GM18867 (cell line): ENCODE measurements at regions not wholly inside any gene's neighbourhood (a gene's known extent, or its start where the extent isn't known, plus 50 kb on each side); places are given as distances from the start of the nearest gene placed in this dataset.
"Not testable (repeated sequence)": the region's sequence is repeated elsewhere in the genome, so short reads cannot be mapped to it uniquely, and the experiment has no call there.

Source experiments
- ATAC-seq: cut with Tn5 transposase; IDR thresholded peaks from one replicate; pipeline ENCODE4 v1.9.1; 2021; ENCODE audit warnings: mild to moderate bottlenecking, moderate library complexity; ENCODE audit not compliant: unreplicated experiment

- peak; percentile 45 for ATAC-seq
Measured at GRCh38 chr3:90056281-90057032, 949.0 kb downstream of the EPHA3 start.

- ATAC-seq: no peak
Measured at GRCh38 chr3:90062016-90062415, 954.6 kb downstream of the EPHA3 start.

GRCh38 chr3:90062631-90063200, 955.3 kb downstream of the EPHA3 start:
- ATAC-seq: no peak

- ATAC-seq: no peak
Measured at GRCh38 chr3:90068783-90069182, 961.4 kb downstream of the EPHA3 start.

- ATAC-seq: no peak
Measured at GRCh38 chr3:90069748-90070147, 962.3 kb downstream of the EPHA3 start.

GRCh38 chr3:90076136-90076535, 968.7 kb downstream of the EPHA3 start:
- ATAC-seq: no peak

- ATAC-seq: no peak
Measured at GRCh38 chr3:90080988-90081387, 973.6 kb downstream of the EPHA3 start.

GRCh38 chr3:90086297-90086696, 978.9 kb downstream of the EPHA3 start:
- not testable (repeated sequence) for ATAC-seq

- no peak for ATAC-seq
Measured at GRCh38 chr3:90087703-90088102, 980.3 kb downstream of the EPHA3 start.

GRCh38 chr3:90091549-90091948, 984.1 kb downstream of the EPHA3 start:
- peak; percentile 90 for ATAC-seq

GRCh38 chr3:90092994-90093393, 985.6 kb downstream of the EPHA3 start:
- peak; percentile 70 for ATAC-seq

GRCh38 chr3:90095811-90096210, 988.4 kb downstream of the EPHA3 start:
- no peak for ATAC-seq

GRCh38 chr3:90099493-90099892, 992.1 kb downstream of the EPHA3 start:
- no peak for ATAC-seq

GRCh38 chr3:90102146-90102545, 994.7 kb downstream of the EPHA3 start:
- ATAC-seq: no peak

- ATAC-seq: no peak
Measured at GRCh38 chr3:90121326-90121725, 1013.9 kb downstream of the EPHA3 start.

- no peak for ATAC-seq
Measured at GRCh38 chr3:90128391-90128790, 1021.0 kb downstream of the EPHA3 start.

- ATAC-seq: no peak
Measured at GRCh38 chr3:90129730-90130129, 1022.3 kb downstream of the EPHA3 start.

GRCh38 chr3:90132197-90132596, 1024.8 kb downstream of the EPHA3 start:
- ATAC-seq: no peak

GRCh38 chr3:90134090-90134489, 1026.7 kb downstream of the EPHA3 start:
- ATAC-seq: no peak

- ATAC-seq: no peak
Measured at GRCh38 chr3:90136456-90137191, 1029.2 kb downstream of the EPHA3 start.

- no peak for ATAC-seq
Measured at GRCh38 chr3:90145094-90145860, 1037.9 kb downstream of the EPHA3 start.
